Thymus (tissue), 11 donors: ENCODE measurements at regions not wholly inside any gene's neighbourhood (a gene's known extent, or its start where the extent isn't known, plus 50 kb on each side); places are given as distances from the start of the nearest gene placed in this dataset.

ENCODE experiments used
- DNase-seq, 9 donors: peaks; one replicate each; pipeline ENCODE4 v3.0.0-alpha.2; 2013; ENCODE audit warnings: low spot score in 9 of 9, low read depth in 6 of 9, missing footprints in 1 of 9
- H3K27ac ChIP-seq, 2 donors: one replicate each; pipeline ENCODE4 v1.5.1; 2013; ENCODE audit warnings: control low read depth in 1 of 2, low read depth in 1 of 2, low read length in 1 of 2, mild to moderate bottlenecking in 1 of 2, moderate library complexity in 1 of 2
- H3K27me3 ChIP-seq, 2 donors: one replicate each; pipeline ENCODE4 v1.5.1; 2013; ENCODE audit warnings: low read length in 1 of 2; ENCODE audit not compliant: control insufficient read depth in 2 of 2, insufficient read depth in 1 of 2
- H3K36me3 ChIP-seq, 2 donors: one replicate each; pipeline ENCODE4 v1.5.1; 2013; ENCODE audit warnings: low read length in 1 of 2, mild to moderate bottlenecking in 1 of 2, moderate library complexity in 1 of 2; ENCODE audit not compliant: control insufficient read depth in 2 of 2, insufficient read depth in 2 of 2
- H3K4me1 ChIP-seq, 2 donors: one replicate each; pipeline ENCODE4 v1.5.1; 2013; ENCODE audit warnings: low read length in 2 of 2; ENCODE audit not compliant: control insufficient read depth in 2 of 2, insufficient read depth in 2 of 2
- H3K4me3 ChIP-seq, 2 donors: one replicate each; pipeline ENCODE4 v1.5.1; 2013; ENCODE audit warnings: low read length in 2 of 2, control low read depth in 1 of 2, mild to moderate bottlenecking in 1 of 2
- H3K9me3 ChIP-seq, 2 donors: one replicate each; pipeline ENCODE4 v1.5.1; 2013; ENCODE audit warnings: low read length in 1 of 2, mild to moderate bottlenecking in 1 of 2; ENCODE audit not compliant: control insufficient read depth in 2 of 2, insufficient read depth in 1 of 2
- WGBS: extraction: QIAGEN DNeasy Blood & Tissue Kit; methylation state at CpG from one replicate; pipeline ENCODE4 v1.1.7; 2013; 5-methylcytosine and 5-hydroxymethylcytosine counted together
- donor health status: healthy.

DNA sequence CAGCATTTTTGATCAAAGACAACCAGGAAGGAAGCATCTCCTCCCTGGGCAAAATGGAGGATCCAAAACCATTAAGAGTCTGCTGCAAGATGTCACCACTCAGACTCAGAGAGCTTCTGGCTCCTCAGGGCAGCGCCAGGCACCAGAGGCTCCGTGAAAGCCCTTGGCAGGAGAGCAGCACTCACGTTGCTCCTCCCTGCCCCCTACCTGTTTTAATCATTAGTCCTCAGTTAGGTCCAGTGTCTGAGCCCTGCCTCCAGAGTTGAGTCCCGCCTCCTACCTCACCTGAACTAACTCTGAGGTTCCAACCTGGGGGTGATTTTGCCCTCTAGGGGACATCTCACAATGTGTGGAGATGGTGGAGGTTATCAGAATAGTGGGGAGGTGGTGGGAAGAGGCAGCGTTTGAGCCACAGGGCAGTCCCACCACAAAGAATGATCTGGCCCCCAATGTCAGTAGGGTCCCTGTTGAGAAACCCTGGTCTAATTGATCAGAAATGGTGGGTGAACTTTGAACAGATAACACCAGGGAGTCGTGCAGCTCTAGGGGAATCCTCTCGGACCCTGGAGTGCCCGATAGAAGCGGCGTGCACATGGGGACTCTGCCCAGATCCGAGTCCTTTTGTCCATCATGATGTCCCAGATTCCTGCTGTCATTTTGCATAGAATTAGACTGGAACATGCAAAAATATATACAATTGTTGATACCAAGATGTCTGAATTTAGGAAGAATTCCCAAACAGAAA is 156.7 kb upstream of the DIO3 start:
- H3K36me3 ChIP-seq, result no peaks in the 10 kb centered on the region
- DNase-seq, result no peak
- H3K4me3 ChIP-seq, result no peak overlapping the region
- no peaks in the 10 kb centered on the region for H3K4me1 ChIP-seq
- peaks cover 0 to 26% of the 10 kb centered on the region in 2 donors for H3K27me3 ChIP-seq
- no peaks in the 10 kb centered on the region for H3K9me3 ChIP-seq
- WGBS, result 86% methylated on average over 11 of the region's 11 CpGs
- no peak overlapping the region for H3K27ac ChIP-seq

DNA sequence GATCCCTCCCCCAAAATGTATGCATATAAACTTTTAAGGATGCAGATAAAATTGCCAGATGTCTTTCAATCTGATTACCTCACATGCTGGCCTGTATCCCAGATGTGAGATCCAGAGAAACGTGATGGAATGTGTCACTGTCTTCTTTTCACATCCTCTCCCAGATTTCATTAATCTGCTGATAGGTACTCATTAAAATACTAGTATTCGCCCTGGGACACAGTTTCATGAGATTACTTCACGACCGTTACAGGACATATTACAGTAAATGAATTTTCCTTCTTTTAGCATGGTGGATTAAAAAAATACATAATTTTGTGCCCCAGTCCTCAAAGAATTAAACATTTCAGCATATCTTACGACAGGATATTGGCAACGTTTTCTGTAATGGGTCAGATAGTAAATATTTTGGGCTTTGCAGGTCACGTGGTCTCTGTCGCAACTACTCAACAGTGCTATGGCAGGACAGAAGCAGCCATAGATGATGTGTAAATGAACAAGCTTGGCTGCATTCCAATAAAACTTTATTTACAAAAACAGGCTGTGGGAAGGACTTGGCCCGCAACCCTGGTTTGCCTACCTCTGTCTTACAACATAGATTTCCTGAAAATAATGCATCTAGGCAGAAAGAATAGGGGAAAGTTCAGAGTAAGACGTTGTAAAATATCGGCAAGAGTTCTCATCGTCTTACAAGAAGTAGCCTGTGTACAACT is 156.0 kb upstream of the DIO3 start:
- 92% methylated on average over 12 of the region's 12 CpGs for WGBS
- Histone ChIP-seq H3K36me3 (no peaks in the 10 kb centered on the region), H3K4me3 (no peak overlapping the region), H3K9me3 (no peaks in the 10 kb centered on the region), H3K27ac (no peak overlapping the region), H3K27me3 (peaks cover 0 to 24% of the 10 kb centered on the region in 2 donors), H3K4me1 (no peaks in the 10 kb centered on the region)
- no peak for DNase-seq

DNA sequence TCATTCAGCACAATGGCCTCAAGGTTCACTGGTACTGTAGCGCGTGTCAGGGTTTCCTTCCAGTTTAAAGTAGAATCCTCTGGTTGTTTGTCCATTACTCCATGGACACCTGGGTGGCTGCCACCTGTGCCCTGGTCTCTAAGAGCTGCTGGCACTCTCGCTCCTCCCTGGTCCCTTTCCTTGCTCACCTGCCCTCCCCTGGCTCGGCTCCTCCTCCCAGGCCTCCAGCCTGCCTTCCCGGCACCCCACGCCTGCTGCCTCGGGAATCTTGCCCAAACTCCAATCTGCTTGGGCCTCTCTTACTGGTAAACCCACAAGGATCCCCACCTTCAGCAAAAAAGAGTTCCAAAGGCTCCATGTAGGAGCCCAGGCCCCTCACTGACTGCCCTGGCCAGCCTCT is 154.4 kb upstream of the DIO3 start:
- no peaks in the 10 kb centered on the region for H3K4me1 ChIP-seq
- no peak for DNase-seq
- no peaks in the 10 kb centered on the region for H3K9me3 ChIP-seq
- H3K27ac ChIP-seq, result no peak overlapping the region
- H3K4me3 ChIP-seq, result no peak overlapping the region
- no peaks in the 10 kb centered on the region for H3K36me3 ChIP-seq
- peaks cover 0 to 12% of the 10 kb centered on the region in 2 donors for H3K27me3 ChIP-seq
- 89% methylated on average over 7 of the region's 7 CpGs for WGBS

DNA sequence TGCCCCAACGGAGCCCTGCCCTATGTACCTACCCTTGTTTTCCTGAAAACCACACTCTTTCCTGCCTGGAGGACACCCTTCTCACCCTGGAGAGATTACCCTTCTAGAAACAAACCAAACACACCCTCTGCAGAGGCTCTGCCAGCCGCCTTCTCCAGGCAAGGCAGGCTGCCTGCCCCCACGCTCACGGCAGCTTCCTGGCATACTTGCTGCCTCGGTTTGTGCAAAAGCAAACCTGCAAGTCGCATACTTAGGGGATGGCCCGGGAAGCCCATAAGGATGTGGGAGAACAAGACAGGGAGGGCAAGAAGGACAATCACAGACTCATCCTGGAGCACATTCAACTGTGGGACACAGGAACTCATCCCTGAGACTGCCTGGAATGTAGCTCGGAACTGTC is 154.0 kb upstream of the DIO3 start:
- no peak overlapping the region for H3K27ac ChIP-seq
- no peaks in the 10 kb centered on the region for H3K4me1 ChIP-seq
- H3K27me3 ChIP-seq, result peaks cover 0 to 9% of the 10 kb centered on the region in 2 donors
- H3K36me3 ChIP-seq, result no peaks in the 10 kb centered on the region
- 94% methylated on average over 8 of the region's 8 CpGs for WGBS
- no peak overlapping the region for H3K4me3 ChIP-seq
- H3K9me3 ChIP-seq, result no peaks in the 10 kb centered on the region
- DNase-seq, result no peak

DNA sequence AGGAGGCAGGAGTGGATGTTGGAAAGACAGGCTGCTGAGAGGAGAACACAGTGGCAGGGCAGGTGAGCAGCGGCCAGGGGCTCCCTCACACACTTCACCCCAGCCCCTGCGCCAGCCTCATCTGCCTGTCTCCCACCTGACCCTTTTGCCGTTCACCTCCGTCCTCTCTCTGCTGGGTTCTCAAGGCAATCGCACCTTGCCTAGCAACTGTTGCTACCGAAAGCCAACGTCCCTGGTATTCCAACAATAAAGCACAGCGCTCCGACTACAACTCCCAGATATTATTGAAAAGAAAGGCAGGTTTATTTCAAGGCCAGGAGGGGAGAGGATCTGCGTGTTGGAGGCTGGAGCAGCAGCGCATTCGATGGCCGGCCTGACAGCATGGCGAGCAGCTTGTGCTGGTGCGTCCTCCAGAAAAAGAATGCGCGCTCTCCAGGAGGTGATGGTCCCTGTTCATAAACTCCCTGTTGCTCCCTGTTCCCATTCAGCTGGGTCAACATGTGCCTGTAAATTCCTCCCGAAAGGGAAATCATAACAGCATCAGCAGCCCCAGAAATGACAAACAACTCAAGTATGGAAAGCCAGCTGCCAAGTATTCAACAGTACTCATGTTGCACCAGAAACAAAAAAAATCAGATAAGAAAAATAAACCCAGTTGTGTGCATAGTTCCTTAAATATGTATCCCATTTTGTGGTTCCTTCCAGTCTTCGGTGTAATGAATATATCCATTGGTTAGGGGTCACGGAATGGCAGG is 153.0 kb upstream of the DIO3 start:
- DNase-seq, result no peak
- Histone ChIP-seq H3K27me3 (peaks cover 0 to 7% of the 10 kb centered on the region in 2 donors), H3K27ac (no peak overlapping the region), H3K36me3 (no peaks in the 10 kb centered on the region), H3K4me3 (no peak overlapping the region), H3K9me3 (no peaks in the 10 kb centered on the region), H3K4me1 (no peaks in the 10 kb centered on the region)
- 95% methylated on average over 20 of the region's 20 CpGs for WGBS

DNA sequence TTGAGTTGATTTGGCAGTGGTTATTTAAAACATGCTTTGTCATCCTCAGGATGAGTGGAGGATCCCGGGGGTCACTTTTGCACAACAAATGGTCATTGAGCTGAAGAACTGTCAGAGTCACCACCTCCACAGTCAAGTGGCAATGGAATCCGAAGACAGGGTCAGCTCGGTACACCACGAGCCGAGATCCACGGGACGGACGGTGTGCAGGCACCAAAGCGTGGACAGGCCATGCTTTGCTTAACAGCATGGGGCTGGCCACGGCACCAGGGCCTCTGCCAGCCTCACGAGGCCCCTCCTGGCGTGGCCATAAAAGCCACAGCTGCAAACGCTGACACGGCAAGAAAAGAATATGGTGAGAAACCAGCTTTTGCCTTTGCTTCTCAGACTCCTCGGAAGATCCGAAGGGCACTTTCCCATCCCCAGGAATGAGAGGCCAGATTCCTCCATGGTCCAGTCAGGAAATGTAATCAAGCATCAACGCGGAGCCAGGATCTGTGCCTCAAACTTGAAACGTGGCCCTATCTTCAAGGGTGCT is 152.2 kb upstream of the DIO3 start:
- DNase-seq, result no peak
- H3K27ac ChIP-seq, result no peak overlapping the region
- peaks cover 0 to 7% of the 10 kb centered on the region in 2 donors for H3K27me3 ChIP-seq
- H3K9me3 ChIP-seq, result no peaks in the 10 kb centered on the region
- no peak overlapping the region for H3K4me3 ChIP-seq
- H3K36me3 ChIP-seq, result no peaks in the 10 kb centered on the region
- WGBS, result 93% methylated on average over 19 of the region's 19 CpGs
- H3K4me1 ChIP-seq, result no peaks in the 10 kb centered on the region

DNA sequence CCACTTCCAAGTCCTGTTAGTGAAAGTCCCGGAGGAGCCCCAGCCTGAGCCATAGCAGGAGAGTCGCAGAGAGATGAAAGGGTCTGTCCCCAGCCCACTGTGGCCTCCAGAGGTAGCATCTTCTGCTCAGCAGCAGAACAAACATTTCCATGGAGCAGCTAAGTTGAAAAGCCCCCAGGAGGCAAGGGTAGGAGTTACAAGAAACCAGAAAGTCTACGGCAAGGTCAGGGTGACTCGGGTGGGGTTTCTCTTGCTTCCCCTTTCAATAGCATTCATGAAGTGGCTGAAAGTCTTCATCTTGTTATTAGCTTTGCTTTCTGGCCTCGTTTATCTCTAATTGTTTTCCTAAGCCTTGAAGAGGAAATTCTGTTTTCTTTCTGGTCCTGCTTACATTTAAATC is 151.2 kb upstream of the DIO3 start:
- no peak for DNase-seq
- WGBS, result 39% methylated on average over 5 of the region's 5 CpGs

DNA sequence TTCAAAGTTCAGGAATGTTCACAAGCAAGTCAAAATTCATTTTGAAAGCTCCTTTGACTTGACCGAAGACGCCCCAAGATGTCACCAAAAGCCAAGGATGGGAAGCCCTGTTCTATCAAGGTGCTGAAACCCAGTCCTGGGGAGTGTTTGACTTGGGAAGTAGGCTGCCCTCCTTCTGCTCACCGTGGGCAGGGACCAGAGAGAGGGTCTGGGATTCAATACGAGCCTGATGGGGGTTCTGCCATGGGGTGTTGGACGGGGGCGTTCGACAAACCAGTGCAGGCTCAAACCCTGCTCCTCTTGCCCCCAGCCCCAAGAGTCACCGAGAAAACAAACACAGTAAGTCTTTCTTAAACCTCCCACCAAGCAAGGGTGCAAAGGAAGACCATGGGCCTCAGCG is 150.1 kb upstream of the DIO3 start:
- H3K4me3 ChIP-seq, result no peak overlapping the region
- 96% methylated on average over 9 of the region's 9 CpGs for WGBS
- peaks cover 2 to 13% of the 10 kb centered on the region in 2 donors for H3K27me3 ChIP-seq
- no peaks in the 10 kb centered on the region for H3K4me1 ChIP-seq
- no peak for DNase-seq
- H3K9me3 ChIP-seq, result no peaks in the 10 kb centered on the region
- H3K36me3 ChIP-seq, result no peaks in the 10 kb centered on the region
- H3K27ac ChIP-seq, result no peak overlapping the region

More for the DNA sequence above, 151.2 kb upstream of the DIO3 start:
- Histone ChIP-seq H3K4me3 (no peak overlapping the region), H3K36me3 (no peaks in the 10 kb centered on the region), H3K4me1 (no peaks in the 10 kb centered on the region), H3K27me3 (peaks cover 2 to 13% of the 10 kb centered on the region in 2 donors), H3K27ac (no peak overlapping the region), H3K9me3 (no peaks in the 10 kb centered on the region)

DNA sequence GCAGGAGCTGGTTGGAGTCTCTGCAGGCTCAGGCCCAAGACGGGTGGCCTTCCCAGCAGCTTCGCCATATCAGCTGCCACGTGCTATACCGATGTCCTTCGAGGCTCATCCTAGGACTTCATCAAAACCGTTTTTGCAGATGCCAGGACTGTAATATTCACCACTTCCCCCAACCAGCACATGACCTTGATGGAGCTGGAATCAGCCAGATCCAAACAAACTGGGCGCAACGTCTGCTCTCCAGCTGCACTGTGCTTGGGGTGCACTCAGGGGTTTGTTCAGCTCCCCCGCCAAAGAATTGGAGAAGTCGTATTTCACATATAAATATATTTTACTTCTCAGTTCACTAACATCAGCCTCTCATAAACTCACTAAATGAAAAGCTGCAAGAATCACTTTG is 149.5 kb upstream of the DIO3 start:
- WGBS, result 95% methylated on average over 10 of the region's 10 CpGs
- H3K4me1 ChIP-seq, result no peaks in the 10 kb centered on the region
- DNase-seq, result no peak

More for the DNA sequence above, 149.5 kb upstream of the DIO3 start:
- Histone ChIP-seq H3K27ac (no peak overlapping the region), H3K36me3 (no peaks in the 10 kb centered on the region), H3K4me3 (no peak overlapping the region), H3K27me3 (peaks cover 2 to 11% of the 10 kb centered on the region in 2 donors), H3K9me3 (no peaks in the 10 kb centered on the region)
